ENCODE measurements at regions not wholly inside any gene's neighbourhood (a gene's known extent, or its start where the extent isn't known, plus 50 kb on each side); places are given as distances from the start of the nearest gene placed in this dataset.

DNA sequence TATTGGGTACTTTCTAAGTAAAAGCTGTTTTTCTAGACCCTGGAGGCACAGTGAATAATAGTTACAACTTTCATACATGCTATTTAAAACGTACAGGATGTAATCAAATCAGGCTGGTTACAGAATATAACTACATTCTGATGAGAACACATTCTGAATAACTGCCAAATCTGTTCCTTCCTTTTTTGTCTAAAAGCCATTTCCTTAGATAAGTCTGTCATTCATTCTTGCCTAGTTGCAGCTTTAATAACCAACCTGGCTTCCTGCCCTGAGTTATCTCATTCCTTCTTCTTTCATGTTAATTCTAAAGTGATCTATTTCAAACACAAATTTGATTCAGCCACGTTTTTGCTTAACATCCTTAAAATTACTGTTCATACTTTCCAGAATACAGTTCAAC is 189.7 kb upstream of the ITM2A start:
- TF ChIP-seq, protein P1, sequence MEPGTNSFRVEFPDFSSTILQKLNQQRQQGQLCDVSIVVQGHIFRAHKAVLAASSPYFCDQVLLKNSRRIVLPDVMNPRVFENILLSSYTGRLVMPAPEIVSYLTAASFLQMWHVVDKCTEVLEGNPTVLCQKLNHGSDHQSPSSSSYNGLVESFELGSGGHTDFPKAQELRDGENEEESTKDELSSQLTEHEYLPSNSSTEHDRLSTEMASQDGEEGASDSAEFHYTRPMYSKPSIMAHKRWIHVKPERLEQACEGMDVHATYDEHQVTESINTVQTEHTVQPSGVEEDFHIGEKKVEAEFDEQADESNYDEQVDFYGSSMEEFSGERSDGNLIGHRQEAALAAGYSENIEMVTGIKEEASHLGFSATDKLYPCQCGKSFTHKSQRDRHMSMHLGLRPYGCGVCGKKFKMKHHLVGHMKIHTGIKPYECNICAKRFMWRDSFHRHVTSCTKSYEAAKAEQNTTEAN (CRISPR knock-in tag; IDR thresholded peaks at IDR 0.05) = no peak
- TF ChIP-seq, protein P2, sequence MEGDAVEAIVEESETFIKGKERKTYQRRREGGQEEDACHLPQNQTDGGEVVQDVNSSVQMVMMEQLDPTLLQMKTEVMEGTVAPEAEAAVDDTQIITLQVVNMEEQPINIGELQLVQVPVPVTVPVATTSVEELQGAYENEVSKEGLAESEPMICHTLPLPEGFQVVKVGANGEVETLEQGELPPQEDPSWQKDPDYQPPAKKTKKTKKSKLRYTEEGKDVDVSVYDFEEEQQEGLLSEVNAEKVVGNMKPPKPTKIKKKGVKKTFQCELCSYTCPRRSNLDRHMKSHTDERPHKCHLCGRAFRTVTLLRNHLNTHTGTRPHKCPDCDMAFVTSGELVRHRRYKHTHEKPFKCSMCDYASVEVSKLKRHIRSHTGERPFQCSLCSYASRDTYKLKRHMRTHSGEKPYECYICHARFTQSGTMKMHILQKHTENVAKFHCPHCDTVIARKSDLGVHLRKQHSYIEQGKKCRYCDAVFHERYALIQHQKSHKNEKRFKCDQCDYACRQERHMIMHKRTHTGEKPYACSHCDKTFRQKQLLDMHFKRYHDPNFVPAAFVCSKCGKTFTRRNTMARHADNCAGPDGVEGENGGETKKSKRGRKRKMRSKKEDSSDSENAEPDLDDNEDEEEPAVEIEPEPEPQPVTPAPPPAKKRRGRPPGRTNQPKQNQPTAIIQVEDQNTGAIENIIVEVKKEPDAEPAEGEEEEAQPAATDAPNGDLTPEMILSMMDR (IDR thresholded peaks at IDR 0.05) = no peak
- TF ChIP-seq GABPB1 (CRISPR knock-in tag; IDR thresholded peaks at IDR 0.05) (no peak), NR2C2 (CRISPR knock-in tag; IDR thresholded peaks at IDR 0.05) (no peak), TP53 (CRISPR knock-in tag; IDR thresholded peaks at IDR 0.05) (no peak), GTF2I (CRISPR knock-in tag; conservative IDR thresholded peaks at IDR 0.05) (no peak), SP1 (CRISPR knock-in tag; conservative IDR thresholded peaks at IDR 0.05) (no peak)
- TF ChIP-seq, protein P3, sequence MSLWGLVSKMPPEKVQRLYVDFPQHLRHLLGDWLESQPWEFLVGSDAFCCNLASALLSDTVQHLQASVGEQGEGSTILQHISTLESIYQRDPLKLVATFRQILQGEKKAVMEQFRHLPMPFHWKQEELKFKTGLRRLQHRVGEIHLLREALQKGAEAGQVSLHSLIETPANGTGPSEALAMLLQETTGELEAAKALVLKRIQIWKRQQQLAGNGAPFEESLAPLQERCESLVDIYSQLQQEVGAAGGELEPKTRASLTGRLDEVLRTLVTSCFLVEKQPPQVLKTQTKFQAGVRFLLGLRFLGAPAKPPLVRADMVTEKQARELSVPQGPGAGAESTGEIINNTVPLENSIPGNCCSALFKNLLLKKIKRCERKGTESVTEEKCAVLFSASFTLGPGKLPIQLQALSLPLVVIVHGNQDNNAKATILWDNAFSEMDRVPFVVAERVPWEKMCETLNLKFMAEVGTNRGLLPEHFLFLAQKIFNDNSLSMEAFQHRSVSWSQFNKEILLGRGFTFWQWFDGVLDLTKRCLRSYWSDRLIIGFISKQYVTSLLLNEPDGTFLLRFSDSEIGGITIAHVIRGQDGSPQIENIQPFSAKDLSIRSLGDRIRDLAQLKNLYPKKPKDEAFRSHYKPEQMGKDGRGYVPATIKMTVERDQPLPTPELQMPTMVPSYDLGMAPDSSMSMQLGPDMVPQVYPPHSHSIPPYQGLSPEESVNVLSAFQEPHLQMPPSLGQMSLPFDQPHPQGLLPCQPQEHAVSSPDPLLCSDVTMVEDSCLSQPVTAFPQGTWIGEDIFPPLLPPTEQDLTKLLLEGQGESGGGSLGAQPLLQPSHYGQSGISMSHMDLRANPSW (CRISPR knock-in tag; conservative IDR thresholded peaks at IDR 0.05; ENCODE audit: low read depth) = no peak
- TF ChIP-seq, protein P4, sequence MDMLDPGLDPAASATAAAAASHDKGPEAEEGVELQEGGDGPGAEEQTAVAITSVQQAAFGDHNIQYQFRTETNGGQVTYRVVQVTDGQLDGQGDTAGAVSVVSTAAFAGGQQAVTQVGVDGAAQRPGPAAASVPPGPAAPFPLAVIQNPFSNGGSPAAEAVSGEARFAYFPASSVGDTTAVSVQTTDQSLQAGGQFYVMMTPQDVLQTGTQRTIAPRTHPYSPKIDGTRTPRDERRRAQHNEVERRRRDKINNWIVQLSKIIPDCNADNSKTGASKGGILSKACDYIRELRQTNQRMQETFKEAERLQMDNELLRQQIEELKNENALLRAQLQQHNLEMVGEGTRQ (CRISPR knock-in tag; IDR thresholded peaks at IDR 0.05) = no peak

All from WTC11 (cell line).